OCI-LY1 (cell line): ENCODE measurements at regions not wholly inside any gene's neighbourhood (a gene's known extent, or its start where the extent isn't known, plus 50 kb on each side); places are given as distances from the start of the nearest gene placed in this dataset.

Experiments
- EZH2 ChIP-seq: fragments of 200-600 bp; sonication (generic), shearing (Covaris generic); IDR thresholded peaks from 2 replicates; pipeline ENCODE4 v1.8.0; 2017; ENCODE audit warnings: borderline replicate concordance, mixed run types, mild to moderate bottlenecking, antibody characterized with exemption, low read length, moderate library complexity, mixed read lengths
- TF ChIP-seq, protein P1 (sequence below): fragments of 200-600 bp; sonication (generic), shearing (Covaris generic); IDR thresholded peaks from 2 replicates; pipeline ENCODE4 v1.5.1; 2017; ENCODE audit warnings: mild to moderate bottlenecking, antibody characterized with exemption, low read length, moderate library complexity, mixed read lengths

DNA sequence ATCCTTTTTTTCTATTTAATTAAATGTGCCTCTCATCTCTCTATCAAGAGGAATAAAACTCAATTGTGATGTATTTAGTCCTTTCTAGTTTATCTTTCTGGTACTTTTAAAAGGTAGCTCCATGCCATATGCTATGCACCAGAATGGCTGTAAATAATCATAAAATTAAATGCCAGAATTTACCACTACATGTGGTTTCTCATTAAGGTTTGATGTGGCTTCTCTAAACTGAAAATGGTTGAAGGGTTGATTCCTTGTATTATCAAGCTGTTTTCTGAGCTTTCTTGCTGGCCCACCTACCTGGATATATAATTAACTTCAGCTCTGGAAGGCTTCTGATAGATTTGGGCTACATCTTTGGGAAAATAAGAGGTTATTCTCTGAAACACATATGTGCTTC is 171.9 kb upstream of the RHOBTB1 start:
- TF ChIP-seq, protein P1, sequence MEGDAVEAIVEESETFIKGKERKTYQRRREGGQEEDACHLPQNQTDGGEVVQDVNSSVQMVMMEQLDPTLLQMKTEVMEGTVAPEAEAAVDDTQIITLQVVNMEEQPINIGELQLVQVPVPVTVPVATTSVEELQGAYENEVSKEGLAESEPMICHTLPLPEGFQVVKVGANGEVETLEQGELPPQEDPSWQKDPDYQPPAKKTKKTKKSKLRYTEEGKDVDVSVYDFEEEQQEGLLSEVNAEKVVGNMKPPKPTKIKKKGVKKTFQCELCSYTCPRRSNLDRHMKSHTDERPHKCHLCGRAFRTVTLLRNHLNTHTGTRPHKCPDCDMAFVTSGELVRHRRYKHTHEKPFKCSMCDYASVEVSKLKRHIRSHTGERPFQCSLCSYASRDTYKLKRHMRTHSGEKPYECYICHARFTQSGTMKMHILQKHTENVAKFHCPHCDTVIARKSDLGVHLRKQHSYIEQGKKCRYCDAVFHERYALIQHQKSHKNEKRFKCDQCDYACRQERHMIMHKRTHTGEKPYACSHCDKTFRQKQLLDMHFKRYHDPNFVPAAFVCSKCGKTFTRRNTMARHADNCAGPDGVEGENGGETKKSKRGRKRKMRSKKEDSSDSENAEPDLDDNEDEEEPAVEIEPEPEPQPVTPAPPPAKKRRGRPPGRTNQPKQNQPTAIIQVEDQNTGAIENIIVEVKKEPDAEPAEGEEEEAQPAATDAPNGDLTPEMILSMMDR = no peak
- no peak for TF ChIP-seq EZH2
